HL-60/S4 (cell line): ENCODE measurements at regions not wholly inside any gene's neighbourhood (a gene's known extent, or its start where the extent isn't known, plus 50 kb on each side); places are given as distances from the start of the nearest gene placed in this dataset.
"Not testable (repeated sequence)": the region's sequence is repeated elsewhere in the genome, so short reads cannot be mapped to it uniquely, and the experiment has no call there.

Source experiments
- in situ Hi-C: fragments of 300-500 bp; cut with MboI; formaldehyde crosslinking; loops from 2 replicates; pipeline ENCODE4 v1.14.3; 2022; ENCODE audit warnings: low sequenced_read_pairs

GRCh38 chr15:23846218-23846617 is 159.1 kb upstream of the NDN start:
- in situ Hi-C loops = no loop called here

- in situ Hi-C loops = no loop called here
Observed at GRCh38 chr15:23850666-23851065, 163.6 kb upstream of the NDN start.

- in situ Hi-C loops = no loop called here
Observed at GRCh38 chr15:23851921-23852320, 164.8 kb upstream of the NDN start.

GRCh38 chr15:23853286-23853685 is 166.2 kb upstream of the NDN start:
- in situ Hi-C loops = no loop called here

GRCh38 chr15:23854203-23854911 is 167.3 kb upstream of the NDN start:
- in situ Hi-C loops = no loop called here

- in situ Hi-C loops = no loop called here
Observed at GRCh38 chr15:23854912-23855659, 168.0 kb upstream of the NDN start.

- in situ Hi-C loops = no loop called here
Observed at GRCh38 chr15:23855947-23856346, 168.8 kb upstream of the NDN start.

GRCh38 chr15:23857028-23857641 is 170.0 kb upstream of the NDN start:
- in situ Hi-C loops = no loop called here

GRCh38 chr15:23859008-23859407 is 171.9 kb upstream of the NDN start:
- in situ Hi-C loops = no loop called here

GRCh38 chr15:23860290-23861245 is 173.5 kb upstream of the NDN start:
- in situ Hi-C loops = loop anchor here (10.0 kb wide), 1 partner anchor 216 kb away; the partner anchor contains the start of gene MAGEL2

GRCh38 chr15:23866832-23867231 is 179.7 kb upstream of the NDN start:
- in situ Hi-C loops = loop anchor here (10.0 kb wide), 1 partner anchor 222 kb away; the partner anchor contains the start of gene MAGEL2

- in situ Hi-C loops = loop anchor here (10.0 kb wide), 1 partner anchor 225 kb away; the partner anchor contains the start of gene MAGEL2
Observed at GRCh38 chr15:23869396-23869795, 182.3 kb upstream of the NDN start.

- in situ Hi-C loops = not testable (repeated sequence)
Observed at GRCh38 chr15:23873613-23874012, 186.5 kb upstream of the NDN start.

GRCh38 chr15:23877502-23878412 is 190.7 kb upstream of the NDN start:
- in situ Hi-C loops = no loop called here

- in situ Hi-C loops = no loop called here
Observed at GRCh38 chr15:23881291-23881690, 194.2 kb upstream of the NDN start.

- in situ Hi-C loops = no loop called here
Observed at GRCh38 chr15:23890218-23890617, 203.1 kb upstream of the NDN start.

- in situ Hi-C loops = no loop called here
Observed at GRCh38 chr15:23897091-23897490, 210.0 kb upstream of the NDN start.

GRCh38 chr15:23897531-23897930 is 210.4 kb upstream of the NDN start:
- in situ Hi-C loops = no loop called here

GRCh38 chr15:23910030-23910429 is 222.9 kb upstream of the NDN start:
- in situ Hi-C loops = no loop called here

- in situ Hi-C loops = no loop called here
Observed at GRCh38 chr15:23912191-23912590, 225.1 kb upstream of the NDN start.
